ENCODE measurements at regions not wholly inside any gene's neighbourhood (a gene's known extent, or its start where the extent isn't known, plus 50 kb on each side); places are given as distances from the start of the nearest gene placed in this dataset.
A peak's percentile ranks its signal among the peaks of the same experiment; 100 is the strongest.

- TF ChIP-seq, protein P1, sequence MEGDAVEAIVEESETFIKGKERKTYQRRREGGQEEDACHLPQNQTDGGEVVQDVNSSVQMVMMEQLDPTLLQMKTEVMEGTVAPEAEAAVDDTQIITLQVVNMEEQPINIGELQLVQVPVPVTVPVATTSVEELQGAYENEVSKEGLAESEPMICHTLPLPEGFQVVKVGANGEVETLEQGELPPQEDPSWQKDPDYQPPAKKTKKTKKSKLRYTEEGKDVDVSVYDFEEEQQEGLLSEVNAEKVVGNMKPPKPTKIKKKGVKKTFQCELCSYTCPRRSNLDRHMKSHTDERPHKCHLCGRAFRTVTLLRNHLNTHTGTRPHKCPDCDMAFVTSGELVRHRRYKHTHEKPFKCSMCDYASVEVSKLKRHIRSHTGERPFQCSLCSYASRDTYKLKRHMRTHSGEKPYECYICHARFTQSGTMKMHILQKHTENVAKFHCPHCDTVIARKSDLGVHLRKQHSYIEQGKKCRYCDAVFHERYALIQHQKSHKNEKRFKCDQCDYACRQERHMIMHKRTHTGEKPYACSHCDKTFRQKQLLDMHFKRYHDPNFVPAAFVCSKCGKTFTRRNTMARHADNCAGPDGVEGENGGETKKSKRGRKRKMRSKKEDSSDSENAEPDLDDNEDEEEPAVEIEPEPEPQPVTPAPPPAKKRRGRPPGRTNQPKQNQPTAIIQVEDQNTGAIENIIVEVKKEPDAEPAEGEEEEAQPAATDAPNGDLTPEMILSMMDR (conservative IDR thresholded peaks at IDR 0.05; ENCODE audit: low read depth, low read length) = peak; percentile 79
- peak; percentile 70 for DNase-seq (ENCODE audit: low read depth)
- H3K4me3 ChIP-seq (ENCODE audit: low read depth, low read length) = no peak overlapping the region
Observed at GRCh38 chr10:6667679-6668270, 87.7 kb upstream of the PRKCQ start.

DNA sequence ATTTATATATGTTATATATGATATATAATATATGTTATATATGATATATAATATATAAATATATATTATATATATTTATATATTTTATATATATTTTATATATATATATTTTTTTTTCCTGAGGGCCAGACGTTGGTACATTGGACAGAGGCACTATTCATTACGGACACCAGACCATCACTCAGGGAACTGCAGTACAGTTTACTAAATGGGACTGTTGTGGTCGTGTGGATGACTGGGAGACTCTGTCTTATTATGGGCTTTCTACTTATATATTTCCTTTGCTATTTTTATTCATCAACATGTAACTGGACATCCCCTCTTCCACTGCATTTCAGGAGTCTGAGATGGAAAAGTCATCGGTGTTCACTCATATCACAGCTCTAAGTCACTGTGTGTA lies 87.1 kb upstream of the PRKCQ start:
- TF ChIP-seq, protein P1 (conservative IDR thresholded peaks at IDR 0.05; ENCODE audit: low read depth, low read length) = no peak
- no peak overlapping the region for H3K4me3 ChIP-seq (ENCODE audit: low read depth, low read length)
- no peak for DNase-seq (ENCODE audit: low read depth)

GRCh38 chr10:6665847-6666246 lies 85.8 kb upstream of the PRKCQ start:
- TF ChIP-seq, protein P1 (conservative IDR thresholded peaks at IDR 0.05; ENCODE audit: low read depth, low read length) = no peak

GRCh38 chr10:6660460-6660859 lies 80.4 kb upstream of the PRKCQ start:
- DNase-seq (ENCODE audit: low read depth) = no peak
- TF ChIP-seq, protein P1 (conservative IDR thresholded peaks at IDR 0.05; ENCODE audit: low read depth, low read length) = no peak
- no peak overlapping the region for H3K4me3 ChIP-seq (ENCODE audit: low read depth, low read length)

More at GRCh38 chr10:6665847-6666246, 85.8 kb upstream of the PRKCQ start:
- no peak for DNase-seq (ENCODE audit: low read depth)
- no peak overlapping the region for H3K4me3 ChIP-seq (ENCODE audit: low read depth, low read length)

GRCh38 chr10:6659451-6659850 lies 79.4 kb upstream of the PRKCQ start:
- TF ChIP-seq, protein P1 (conservative IDR thresholded peaks at IDR 0.05; ENCODE audit: low read depth, low read length) = no peak
- no peak overlapping the region for H3K4me3 ChIP-seq (ENCODE audit: low read depth, low read length)

GRCh38 chr10:6657669-6658068 lies 77.6 kb upstream of the PRKCQ start:
- H3K4me3 ChIP-seq (ENCODE audit: low read depth, low read length) = no peak overlapping the region
- TF ChIP-seq, protein P1 (conservative IDR thresholded peaks at IDR 0.05; ENCODE audit: low read depth, low read length) = no peak
- DNase-seq (ENCODE audit: low read depth) = no peak

More at GRCh38 chr10:6659451-6659850, 79.4 kb upstream of the PRKCQ start:
- DNase-seq (ENCODE audit: low read depth) = peak; percentile 17

- no peak overlapping the region for H3K4me3 ChIP-seq (ENCODE audit: low read depth, low read length)
- DNase-seq (ENCODE audit: low read depth) = no peak
- TF ChIP-seq, protein P1 (conservative IDR thresholded peaks at IDR 0.05; ENCODE audit: low read depth, low read length) = no peak
Observed at GRCh38 chr10:6657196-6657595, 77.1 kb upstream of the PRKCQ start.
